Trophoblast cell (in vitro differentiated cells and primary cell): ENCODE measurements at regions not wholly inside any gene's neighbourhood (a gene's known extent, or its start where the extent isn't known, plus 50 kb on each side); places are given as distances from the start of the nearest gene placed in this dataset.

Source experiments
- DNase-seq, 2 donors: peaks; one replicate each; pipeline ENCODE4 v3.0.0-alpha.2; 2016
- H2AFZ ChIP-seq: 2 replicates; pipeline ENCODE4 v1.6.1; 2013; ENCODE audit warnings: low read length, moderate library complexity, mild to moderate bottlenecking; ENCODE audit not compliant: insufficient read depth, poor library complexity
- H2AK5ac ChIP-seq: 2 replicates; pipeline ENCODE4 v1.6.1; 2013; ENCODE audit warnings: mild to moderate bottlenecking, low read length
- H2BK120ac ChIP-seq: 2 replicates; pipeline ENCODE4 v1.6.1; 2013; ENCODE audit warnings: low read length, mild to moderate bottlenecking, moderate library complexity; ENCODE audit not compliant: insufficient read depth, poor library complexity
- H2BK12ac ChIP-seq: 2 replicates; pipeline ENCODE4 v1.6.1; 2013; ENCODE audit warnings: mild to moderate bottlenecking, low read length, moderate library complexity
- H2BK5ac ChIP-seq: 2 replicates; pipeline ENCODE4 v1.6.1; 2013; ENCODE audit warnings: low read length, low read depth, moderate library complexity, mild to moderate bottlenecking; ENCODE audit not compliant: poor library complexity
- H3K14ac ChIP-seq: 2 replicates; pipeline ENCODE4 v1.6.1; 2013; ENCODE audit warnings: mild to moderate bottlenecking, low read length
- H3K18ac ChIP-seq: 2 replicates; pipeline ENCODE4 v1.6.1; 2013; ENCODE audit warnings: mild to moderate bottlenecking, low read length
- H3K23ac ChIP-seq: 2 replicates; pipeline ENCODE4 v1.6.1; 2013; ENCODE audit warnings: low read length
- H3K27ac ChIP-seq: 2 replicates; pipeline ENCODE4 v1.5.1; 2013; ENCODE audit warnings: low read depth, mild to moderate bottlenecking, inconsistent platforms, low read length, moderate library complexity
- H3K27me3 ChIP-seq: 2 replicates; pipeline ENCODE4 v1.6.1; 2013; ENCODE audit warnings: inconsistent platforms, mild to moderate bottlenecking, low read length, moderate library complexity; ENCODE audit not compliant: insufficient read depth
- H3K36me3 ChIP-seq, 2 experiments: 1 replicate in 1 of 2; 2 replicates in 1 of 2; pipeline ENCODE4 v1.6.1; 2013; ENCODE audit warnings: low read length in 2 of 2, mild to moderate bottlenecking in 2 of 2, moderate library complexity in 1 of 2; ENCODE audit not compliant: insufficient read depth in 2 of 2, control insufficient read depth in 1 of 2
- H3K4ac ChIP-seq: 2 replicates; pipeline ENCODE4 v1.6.1; 2013; ENCODE audit warnings: low read depth, mild to moderate bottlenecking, low read length, moderate library complexity
- H3K4me1 ChIP-seq, 2 experiments: 1 replicate in 1 of 2; 2 replicates in 1 of 2; pipeline ENCODE4 v1.6.1; 2013; ENCODE audit warnings: low read length in 2 of 2, mild to moderate bottlenecking in 2 of 2, moderate library complexity in 1 of 2; ENCODE audit not compliant: insufficient read depth in 2 of 2, control insufficient read depth in 1 of 2
- H3K4me2 ChIP-seq: 2 replicates; pipeline ENCODE4 v1.6.1; 2013; ENCODE audit warnings: inconsistent platforms, mild to moderate bottlenecking, low read length, moderate library complexity
- H3K4me3 ChIP-seq: 2 replicates; pipeline ENCODE4 v1.5.1; 2013; ENCODE audit warnings: mild to moderate bottlenecking, low read depth, low read length, inconsistent platforms
- H3K79me1 ChIP-seq: one replicate; pipeline ENCODE4 v1.6.1; 2013; ENCODE audit warnings: low read length
- H3K79me2 ChIP-seq: 2 replicates; pipeline ENCODE4 v1.6.1; 2013; ENCODE audit warnings: low read length, mild to moderate bottlenecking; ENCODE audit not compliant: control insufficient read depth, insufficient read depth, poor library complexity
- H3K9ac ChIP-seq: 2 replicates; pipeline ENCODE4 v1.6.1; 2013; ENCODE audit warnings: mild to moderate bottlenecking, low read length
- H3K9me3 ChIP-seq: 2 replicates; pipeline ENCODE4 v1.6.1; 2013; ENCODE audit warnings: low read depth, mild to moderate bottlenecking, control low read depth, inconsistent platforms, low read length; ENCODE audit not compliant: insufficient read depth
- H4K12ac ChIP-seq: 2 replicates; pipeline ENCODE4 v1.6.1; 2013; ENCODE audit warnings: low read depth, mild to moderate bottlenecking, low read length, moderate library complexity
- H4K8ac ChIP-seq: 2 replicates; pipeline ENCODE4 v1.6.1; 2013; ENCODE audit warnings: low read depth, mild to moderate bottlenecking, low read length, moderate library complexity
- H4K91ac ChIP-seq: one replicate; pipeline ENCODE4 v1.6.1; 2013; ENCODE audit warnings: low read depth, mild to moderate bottlenecking, low read length, moderate library complexity
- WGBS: extraction: QIAGEN DNeasy Blood & Tissue Kit; methylation state at CpG from one replicate; pipeline ENCODE4 v1.1.7; 2013; ENCODE audit warnings: missing lambda C conversion rate; ENCODE audit not compliant: insufficient read length, insufficient coverage; ENCODE audit errors: extremely low coverage; 5-methylcytosine and 5-hydroxymethylcytosine counted together

GRCh38 chr18:38284972-38285371, 719.4 kb upstream of the CELF4 start:
- no peak overlapping the region for H4K12ac ChIP-seq
- no peaks in the 10 kb centered on the region for H3K79me1 ChIP-seq
- no peaks in the 10 kb centered on the region for H3K79me2 ChIP-seq
- H3K27ac ChIP-seq: no peak overlapping the region
- H3K4ac ChIP-seq: no peak overlapping the region
- H3K9ac ChIP-seq: no peak overlapping the region
- no peaks in the 10 kb centered on the region for H3K9me3 ChIP-seq
- no peaks in the 10 kb centered on the region for H3K4me1 ChIP-seq
- no peak overlapping the region for H3K4me2 ChIP-seq
- H3K36me3 ChIP-seq: no peaks in the 10 kb centered on the region
- H4K8ac ChIP-seq: no peak overlapping the region
- no peak overlapping the region for H2AK5ac ChIP-seq
- H2BK5ac ChIP-seq: no peak overlapping the region
- H3K18ac ChIP-seq: no peak overlapping the region
- H2BK12ac ChIP-seq: no peak overlapping the region
- no peak overlapping the region for H3K4me3 ChIP-seq
- DNase-seq: no peak
- no CpG with 5 or more reads among the region's 3 CpGs for WGBS
- H3K27me3 ChIP-seq: no peaks in the 10 kb centered on the region
- H3K23ac ChIP-seq: no peak overlapping the region
- no peak overlapping the region for H4K91ac ChIP-seq
- H2BK120ac ChIP-seq: no peak overlapping the region
- H3K14ac ChIP-seq: no peak overlapping the region
- H2AFZ ChIP-seq: no peak overlapping the region

GRCh38 chr18:38263066-38263465, 697.5 kb upstream of the CELF4 start:
- WGBS: no CpG with 5 or more reads among the region's 2 CpGs
- no peak overlapping the region for H3K14ac ChIP-seq

GRCh38 chr18:38262661-38263060, 697.1 kb upstream of the CELF4 start:
- H3K4me2 ChIP-seq: no peak overlapping the region
- H3K23ac ChIP-seq: no peak overlapping the region
- H3K9me3 ChIP-seq: no peaks in the 10 kb centered on the region
- no peak overlapping the region for H3K27ac ChIP-seq
- no peak overlapping the region for H4K12ac ChIP-seq
- no peak overlapping the region for H3K9ac ChIP-seq
- no peaks in the 10 kb centered on the region for H3K36me3 ChIP-seq
- H2AFZ ChIP-seq: no peak overlapping the region
- no peak overlapping the region for H3K18ac ChIP-seq
- no peak overlapping the region for H2BK120ac ChIP-seq
- no peaks in the 10 kb centered on the region for H3K4me1 ChIP-seq
- H3K14ac ChIP-seq: no peak overlapping the region
- H2BK5ac ChIP-seq: no peak overlapping the region
- H4K8ac ChIP-seq: no peak overlapping the region
- H3K4me3 ChIP-seq: no peak overlapping the region
- H4K91ac ChIP-seq: no peak overlapping the region
- no peak overlapping the region for H2BK12ac ChIP-seq
- no peaks in the 10 kb centered on the region for H3K27me3 ChIP-seq
- no peak for DNase-seq
- no peak overlapping the region for H3K4ac ChIP-seq
- H2AK5ac ChIP-seq: no peak overlapping the region
- H3K79me2 ChIP-seq: no peaks in the 10 kb centered on the region
- H3K79me1 ChIP-seq: no peaks in the 10 kb centered on the region

More at GRCh38 chr18:38263066-38263465, 697.5 kb upstream of the CELF4 start:
- Histone ChIP-seq H3K4me2 (no peak overlapping the region), H2BK120ac (no peak overlapping the region), H2AFZ (no peak overlapping the region), H4K8ac (no peak overlapping the region), H3K4ac (no peak overlapping the region), H3K18ac (no peak overlapping the region), H2BK12ac (no peak overlapping the region), H3K9me3 (no peaks in the 10 kb centered on the region), H3K23ac (no peak overlapping the region), H3K27me3 (no peaks in the 10 kb centered on the region), H4K91ac (no peak overlapping the region), H3K79me1 (no peaks in the 10 kb centered on the region), H4K12ac (no peak overlapping the region), H3K9ac (no peak overlapping the region), H2AK5ac (no peak overlapping the region), H3K27ac (no peak overlapping the region), H3K4me3 (no peak overlapping the region), H3K4me1 (no peaks in the 10 kb centered on the region), H3K36me3 (no peaks in the 10 kb centered on the region), H3K79me2 (no peaks in the 10 kb centered on the region), H2BK5ac (no peak overlapping the region)
- no peak for DNase-seq

GRCh38 chr18:38257661-38258060, 692.1 kb upstream of the CELF4 start:
- H3K27ac ChIP-seq: no peak overlapping the region
- H3K9me3 ChIP-seq: no peaks in the 10 kb centered on the region
- no peak overlapping the region for H3K4ac ChIP-seq
- H3K79me2 ChIP-seq: no peaks in the 10 kb centered on the region
- H3K18ac ChIP-seq: no peak overlapping the region
- H3K14ac ChIP-seq: no peak overlapping the region
- H4K91ac ChIP-seq: no peak overlapping the region
- H3K9ac ChIP-seq: no peak overlapping the region
- no peak overlapping the region for H3K4me3 ChIP-seq
- no peak overlapping the region for H2AFZ ChIP-seq
- no peak for DNase-seq
- H2BK5ac ChIP-seq: no peak overlapping the region
- no peak overlapping the region for H2BK120ac ChIP-seq
- no peaks in the 10 kb centered on the region for H3K4me1 ChIP-seq
- H4K12ac ChIP-seq: no peak overlapping the region
- no peaks in the 10 kb centered on the region for H3K79me1 ChIP-seq
- no peak overlapping the region for H4K8ac ChIP-seq
- no peaks in the 10 kb centered on the region for H3K36me3 ChIP-seq
- no peaks in the 10 kb centered on the region for H3K27me3 ChIP-seq
- no peak overlapping the region for H2BK12ac ChIP-seq
- no peak overlapping the region for H3K23ac ChIP-seq
- no CpG with 5 or more reads among the region's 4 CpGs for WGBS
- no peak overlapping the region for H2AK5ac ChIP-seq
- H3K4me2 ChIP-seq: no peak overlapping the region
